ENCODE measurements at regions not wholly inside any gene's neighbourhood (a gene's known extent, or its start where the extent isn't known, plus 50 kb on each side); places are given as distances from the start of the nearest gene placed in this dataset.

DNA sequence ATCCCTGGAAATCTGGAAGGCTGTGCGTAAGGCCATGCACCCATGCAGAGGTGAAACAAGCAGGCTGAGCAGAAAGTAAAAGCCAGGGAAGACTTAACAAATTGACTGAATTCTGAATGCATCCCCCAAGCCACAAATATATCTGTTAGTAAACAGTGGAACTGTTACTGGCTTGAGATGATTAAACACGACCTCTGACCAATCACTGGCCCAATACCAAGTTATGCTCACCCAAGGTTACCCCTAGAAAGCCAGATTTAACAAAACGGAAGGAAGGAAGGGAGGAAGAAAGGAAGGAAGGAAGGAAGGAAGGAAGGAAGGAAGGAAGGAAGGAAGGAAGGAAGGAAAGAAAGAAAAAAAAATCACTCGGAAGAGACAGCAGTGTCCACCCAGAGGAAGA is 215.8 kb upstream of the CCNG1 start:
- Histone ChIP-seq H2AFZ (no peak overlapping the region), H3K27ac (ENCODE audit: low read depth) (no peak overlapping the region), H3K36me3 (ENCODE audit: insufficient read depth) (no peaks in the 10 kb centered on the region), H4K20me1 (replicated peaks; ENCODE audit: insufficient read depth) (no peaks in the 10 kb centered on the region), H3K4me1 (ENCODE audit: insufficient read depth) (no peaks in the 10 kb centered on the region), H3K9me2 (ENCODE audit: insufficient read depth) (no peaks in the 10 kb centered on the region), H3K4me3 (no peak overlapping the region), H3K27me3 (ENCODE audit: insufficient read depth) (no peaks in the 10 kb centered on the region), H3K79me2 (replicated peaks; ENCODE audit: insufficient read depth) (no peaks in the 10 kb centered on the region), H3K4me2 (no peak overlapping the region), H3F3A (replicated peaks; ENCODE audit: low read depth) (no peaks in the 10 kb centered on the region)
- no peak overlapping the region for H3K4me3 Mint-ChIP-seq
- H3K27ac Mint-ChIP-seq, result no peak overlapping the region
- H3K27me3 Mint-ChIP-seq (ENCODE audit: insufficient read depth, low read depth, poor library complexity), result no peaks in the 10 kb centered on the region
- H3K4me1 Mint-ChIP-seq, result no peaks in the 10 kb centered on the region
- DNase-seq (ENCODE audit: low spot score) (no peak), ATAC-seq (no peak)
- TF ChIP-seq CTCF (conservative IDR thresholded peaks at IDR 0.05; ENCODE audit: low read depth in 2 of 2) (no peak), EZH2phosphoT487 (IDR thresholded peaks at IDR 0.05; ENCODE audit: unreplicated experiment) (no peak), NANOG (IDR thresholded peaks at IDR 0.05; ENCODE audit: borderline replicate concordance) (no peak), ZNF114 (CRISPR knock-in tag; IDR thresholded peaks at IDR 0.05) (no peak), EZH2 (IDR thresholded peaks at IDR 0.05; ENCODE audit: low read depth, unreplicated experiment) (no peak), CREB1 (CRISPR knock-in tag; IDR thresholded peaks at IDR 0.05; ENCODE audit: low read depth) (no peak)
- TF ChIP-seq, protein P1, sequence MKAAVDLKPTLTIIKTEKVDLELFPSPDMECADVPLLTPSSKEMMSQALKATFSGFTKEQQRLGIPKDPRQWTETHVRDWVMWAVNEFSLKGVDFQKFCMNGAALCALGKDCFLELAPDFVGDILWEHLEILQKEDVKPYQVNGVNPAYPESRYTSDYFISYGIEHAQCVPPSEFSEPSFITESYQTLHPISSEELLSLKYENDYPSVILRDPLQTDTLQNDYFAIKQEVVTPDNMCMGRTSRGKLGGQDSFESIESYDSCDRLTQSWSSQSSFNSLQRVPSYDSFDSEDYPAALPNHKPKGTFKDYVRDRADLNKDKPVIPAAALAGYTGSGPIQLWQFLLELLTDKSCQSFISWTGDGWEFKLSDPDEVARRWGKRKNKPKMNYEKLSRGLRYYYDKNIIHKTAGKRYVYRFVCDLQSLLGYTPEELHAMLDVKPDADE (IDR thresholded peaks at IDR 0.05), result no peak
- TF ChIP-seq, protein P2, sequence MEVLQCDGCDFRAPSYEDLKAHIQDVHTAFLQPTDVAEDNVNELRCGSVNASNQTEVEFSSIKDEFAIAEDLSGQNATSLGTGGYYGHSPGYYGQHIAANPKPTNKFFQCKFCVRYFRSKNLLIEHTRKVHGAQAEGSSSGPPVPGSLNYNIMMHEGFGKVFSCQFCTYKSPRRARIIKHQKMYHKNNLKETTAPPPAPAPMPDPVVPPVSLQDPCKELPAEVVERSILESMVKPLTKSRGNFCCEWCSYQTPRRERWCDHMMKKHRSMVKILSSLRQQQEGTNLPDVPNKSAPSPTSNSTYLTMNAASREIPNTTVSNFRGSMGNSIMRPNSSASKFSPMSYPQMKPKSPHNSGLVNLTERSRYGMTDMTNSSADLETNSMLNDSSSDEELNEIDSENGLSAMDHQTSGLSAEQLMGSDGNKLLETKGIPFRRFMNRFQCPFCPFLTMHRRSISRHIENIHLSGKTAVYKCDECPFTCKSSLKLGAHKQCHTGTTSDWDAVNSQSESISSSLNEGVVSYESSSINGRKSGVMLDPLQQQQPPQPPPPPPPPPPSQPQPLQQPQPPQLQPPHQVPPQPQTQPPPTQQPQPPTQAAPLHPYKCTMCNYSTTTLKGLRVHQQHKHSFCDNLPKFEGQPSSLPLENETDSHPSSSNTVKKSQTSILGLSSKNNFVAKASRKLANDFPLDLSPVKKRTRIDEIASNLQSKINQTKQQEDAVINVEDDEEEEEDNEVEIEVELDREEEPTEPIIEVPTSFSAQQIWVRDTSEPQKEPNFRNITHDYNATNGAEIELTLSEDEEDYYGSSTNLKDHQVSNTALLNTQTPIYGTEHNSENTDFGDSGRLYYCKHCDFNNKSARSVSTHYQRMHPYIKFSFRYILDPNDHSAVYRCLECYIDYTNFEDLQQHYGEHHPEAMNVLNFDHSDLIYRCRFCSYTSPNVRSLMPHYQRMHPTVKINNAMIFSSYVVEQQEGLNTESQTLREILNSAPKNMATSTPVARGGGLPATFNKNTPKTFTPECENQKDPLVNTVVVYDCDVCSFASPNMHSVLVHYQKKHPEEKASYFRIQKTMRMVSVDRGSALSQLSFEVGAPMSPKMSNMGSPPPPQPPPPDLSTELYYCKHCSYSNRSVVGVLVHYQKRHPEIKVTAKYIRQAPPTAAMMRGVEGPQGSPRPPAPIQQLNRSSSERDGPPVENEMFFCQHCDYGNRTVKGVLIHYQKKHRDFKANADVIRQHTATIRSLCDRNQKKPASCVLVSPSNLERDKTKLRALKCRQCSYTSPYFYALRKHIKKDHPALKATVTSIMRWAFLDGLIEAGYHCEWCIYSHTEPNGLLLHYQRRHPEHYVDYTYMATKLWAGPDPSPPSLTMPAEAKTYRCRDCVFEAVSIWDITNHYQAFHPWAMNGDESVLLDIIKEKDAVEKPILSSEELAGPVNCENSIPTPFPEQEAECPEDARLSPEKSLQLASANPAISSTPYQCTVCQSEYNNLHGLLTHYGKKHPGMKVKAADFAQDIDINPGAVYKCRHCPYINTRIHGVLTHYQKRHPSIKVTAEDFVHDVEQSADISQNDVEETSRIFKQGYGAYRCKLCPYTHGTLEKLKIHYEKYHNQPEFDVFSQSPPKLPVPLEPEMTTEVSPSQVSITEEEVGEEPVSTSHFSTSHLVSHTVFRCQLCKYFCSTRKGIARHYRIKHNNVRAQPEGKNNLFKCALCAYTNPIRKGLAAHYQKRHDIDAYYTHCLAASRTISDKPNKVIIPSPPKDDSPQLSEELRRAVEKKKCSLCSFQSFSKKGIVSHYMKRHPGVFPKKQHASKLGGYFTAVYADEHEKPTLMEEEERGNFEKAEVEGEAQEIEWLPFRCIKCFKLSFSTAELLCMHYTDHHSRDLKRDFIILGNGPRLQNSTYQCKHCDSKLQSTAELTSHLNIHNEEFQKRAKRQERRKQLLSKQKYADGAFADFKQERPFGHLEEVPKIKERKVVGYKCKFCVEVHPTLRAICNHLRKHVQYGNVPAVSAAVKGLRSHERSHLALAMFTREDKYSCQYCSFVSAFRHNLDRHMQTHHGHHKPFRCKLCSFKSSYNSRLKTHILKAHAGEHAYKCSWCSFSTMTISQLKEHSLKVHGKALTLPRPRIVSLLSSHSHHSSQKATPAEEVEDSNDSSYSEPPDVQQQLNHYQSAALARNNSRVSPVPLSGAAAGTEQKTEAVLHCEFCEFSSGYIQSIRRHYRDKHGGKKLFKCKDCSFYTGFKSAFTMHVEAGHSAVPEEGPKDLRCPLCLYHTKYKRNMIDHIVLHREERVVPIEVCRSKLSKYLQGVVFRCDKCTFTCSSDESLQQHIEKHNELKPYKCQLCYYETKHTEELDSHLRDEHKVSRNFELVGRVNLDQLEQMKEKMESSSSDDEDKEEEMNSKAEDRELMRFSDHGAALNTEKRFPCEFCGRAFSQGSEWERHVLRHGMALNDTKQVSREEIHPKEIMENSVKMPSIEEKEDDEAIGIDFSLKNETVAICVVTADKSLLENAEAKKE (CRISPR knock-in tag; IDR thresholded peaks at IDR 0.05), result no peak
- H3K36me3 Mint-ChIP-seq (ENCODE audit: low read depth), result no peaks in the 10 kb centered on the region
- no peaks in the 10 kb centered on the region for H3K9me3 Mint-ChIP-seq

Data from GM23338 (cell line).